Stimulated activated CD4-positive, alpha-beta T cell treated with anti-CD3 and anti-CD28 coated beads, Interleukin-4, amount 100 ng/mL, for 1 hour (primary cell): ENCODE measurements at regions not wholly inside any gene's neighbourhood (a gene's known extent, or its start where the extent isn't known, plus 50 kb on each side); places are given as distances from the start of the nearest gene placed in this dataset.
"Not testable (repeated sequence)": the region's sequence is repeated elsewhere in the genome, so short reads cannot be mapped to it uniquely, and the experiment has no call there.

Experiments
- DNase-seq: peaks from one replicate; pipeline ENCODE4 v3.0.0-alpha.2; 2020

- DNase-seq = no peak
Measured at GRCh38 chr3:95539950-95540483, 1274.4 kb upstream of the EPHA6 start.

GRCh38 chr3:95565502-95565901, 1248.9 kb upstream of the EPHA6 start:
- no peak for DNase-seq

GRCh38 chr3:95567346-95567745, 1247.0 kb upstream of the EPHA6 start:
- DNase-seq = no peak

- no peak for DNase-seq
Measured at GRCh38 chr3:95586754-95587153, 1227.6 kb upstream of the EPHA6 start.

- not testable (repeated sequence) for DNase-seq
Measured at GRCh38 chr3:95587641-95588040, 1226.8 kb upstream of the EPHA6 start.

- DNase-seq = no peak
Measured at GRCh38 chr3:95588473-95588872, 1225.9 kb upstream of the EPHA6 start.

GRCh38 chr3:95595416-95596075, 1218.8 kb upstream of the EPHA6 start:
- no peak for DNase-seq

- DNase-seq = no peak
Measured at GRCh38 chr3:95607926-95608325, 1206.5 kb upstream of the EPHA6 start.

- no peak for DNase-seq
Measured at GRCh38 chr3:95609411-95609810, 1205.0 kb upstream of the EPHA6 start.

GRCh38 chr3:95612611-95613010, 1201.8 kb upstream of the EPHA6 start:
- DNase-seq = no peak

GRCh38 chr3:95613993-95614392, 1200.4 kb upstream of the EPHA6 start:
- no peak for DNase-seq

- DNase-seq = no peak
Measured at GRCh38 chr3:95615592-95616310, 1198.6 kb upstream of the EPHA6 start.

GRCh38 chr3:95626107-95626506, 1188.3 kb upstream of the EPHA6 start:
- DNase-seq = no peak

GRCh38 chr3:95627293-95627692, 1187.1 kb upstream of the EPHA6 start:
- no peak for DNase-seq

- no peak for DNase-seq
Measured at GRCh38 chr3:95627697-95628096, 1186.7 kb upstream of the EPHA6 start.

GRCh38 chr3:95629802-95630201, 1184.6 kb upstream of the EPHA6 start:
- DNase-seq = no peak

GRCh38 chr3:95645291-95645690, 1169.1 kb upstream of the EPHA6 start:
- DNase-seq = no peak

- no peak for DNase-seq
Measured at GRCh38 chr3:95654570-95655362, 1159.6 kb upstream of the EPHA6 start.

GRCh38 chr3:95655363-95655986, 1158.9 kb upstream of the EPHA6 start:
- DNase-seq = no peak

GRCh38 chr3:95670765-95671164, 1143.6 kb upstream of the EPHA6 start:
- DNase-seq = no peak

GRCh38 chr3:95673215-95673614, 1141.2 kb upstream of the EPHA6 start:
- no peak for DNase-seq

- DNase-seq = peak; percentile 1
Measured at GRCh38 chr3:95705786-95706418, 1108.5 kb upstream of the EPHA6 start.

- DNase-seq = no peak
Measured at GRCh38 chr3:95707268-95707667, 1107.1 kb upstream of the EPHA6 start.
